ENCODE measurements at regions not wholly inside any gene's neighbourhood (a gene's known extent, or its start where the extent isn't known, plus 50 kb on each side); places are given as distances from the start of the nearest gene placed in this dataset.
A peak's percentile ranks its signal among the peaks of the same experiment; 100 is the strongest.
"Not testable (repeated sequence)": the region's sequence is repeated elsewhere in the genome, so short reads cannot be mapped to it uniquely, and the experiment has no call there.

DNA sequence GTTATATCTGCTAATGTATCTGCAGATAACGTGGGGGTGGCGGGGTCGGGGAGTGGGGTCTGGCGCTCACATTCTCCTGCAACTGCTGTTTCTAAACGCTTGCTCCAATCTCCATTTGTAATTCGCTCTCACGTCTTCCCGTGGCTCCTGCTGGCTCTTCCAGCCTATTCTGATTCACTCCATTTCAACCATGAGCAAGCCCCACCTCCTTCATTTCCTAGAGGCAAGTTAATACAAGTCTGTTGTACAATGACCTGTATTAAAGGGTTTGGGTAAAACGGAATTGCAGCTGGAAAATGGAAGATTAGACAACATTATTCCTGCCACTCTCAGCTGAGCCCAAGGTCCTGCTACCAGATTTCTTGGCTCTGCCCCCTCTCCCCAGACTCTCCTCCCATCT is 132.3 kb downstream of the CSNK2A3 start:
- DNase-seq = no peak

DNA sequence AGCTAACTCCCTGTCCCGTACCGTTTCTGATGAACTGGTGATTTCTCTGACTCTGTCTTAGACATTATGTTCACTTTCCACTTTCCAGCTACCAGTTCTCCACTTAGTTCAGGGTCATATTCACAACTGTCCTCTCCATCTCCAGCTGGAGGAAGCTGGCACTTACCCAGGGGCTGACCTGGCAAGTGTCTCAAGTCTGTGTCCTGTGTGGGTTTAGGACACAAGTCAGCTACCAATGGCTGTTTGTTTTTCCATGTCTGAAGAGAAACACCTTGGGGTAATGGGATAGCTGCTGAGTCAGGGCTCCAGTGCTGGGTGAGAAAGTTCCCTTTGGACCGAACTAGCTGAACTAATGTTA is 134.4 kb downstream of the CSNK2A3 start:
- DNase-seq = no peak

DNA sequence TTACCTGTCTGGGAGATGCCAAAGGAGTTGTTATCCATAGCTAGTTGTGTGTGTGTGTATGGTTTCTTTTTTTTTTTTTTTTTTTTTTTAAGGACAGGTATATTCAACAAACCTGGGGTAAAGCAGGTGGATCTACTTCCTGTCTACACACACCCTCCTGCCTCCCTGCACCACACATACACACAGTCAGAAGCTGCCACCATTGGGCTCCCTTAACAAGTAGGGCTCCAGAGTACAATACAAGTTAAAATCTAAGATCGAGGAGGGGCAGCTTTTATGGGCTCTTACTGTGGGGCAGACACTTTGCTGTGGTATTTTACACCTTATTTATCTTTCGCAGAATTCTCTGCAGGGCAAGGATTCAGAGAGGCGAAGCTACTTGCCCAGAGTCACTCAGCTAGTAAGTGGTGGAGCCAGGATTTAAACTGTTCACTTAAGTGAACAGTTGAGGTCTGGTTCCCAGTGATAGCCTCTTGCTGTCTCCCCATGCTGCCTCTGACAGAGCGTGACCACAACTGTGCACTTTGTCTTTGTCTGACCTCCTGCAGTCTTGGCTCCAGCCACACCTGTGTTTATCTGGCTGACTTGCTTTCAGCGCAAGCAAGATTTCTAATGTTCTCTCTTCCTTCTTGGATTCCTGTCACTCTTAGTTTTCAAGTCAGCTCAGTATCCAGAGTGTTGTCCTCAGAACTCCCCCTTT is 135.0 kb downstream of the CSNK2A3 start:
- DNase-seq = peak; percentile 11 to 69 (median 53)

DNA sequence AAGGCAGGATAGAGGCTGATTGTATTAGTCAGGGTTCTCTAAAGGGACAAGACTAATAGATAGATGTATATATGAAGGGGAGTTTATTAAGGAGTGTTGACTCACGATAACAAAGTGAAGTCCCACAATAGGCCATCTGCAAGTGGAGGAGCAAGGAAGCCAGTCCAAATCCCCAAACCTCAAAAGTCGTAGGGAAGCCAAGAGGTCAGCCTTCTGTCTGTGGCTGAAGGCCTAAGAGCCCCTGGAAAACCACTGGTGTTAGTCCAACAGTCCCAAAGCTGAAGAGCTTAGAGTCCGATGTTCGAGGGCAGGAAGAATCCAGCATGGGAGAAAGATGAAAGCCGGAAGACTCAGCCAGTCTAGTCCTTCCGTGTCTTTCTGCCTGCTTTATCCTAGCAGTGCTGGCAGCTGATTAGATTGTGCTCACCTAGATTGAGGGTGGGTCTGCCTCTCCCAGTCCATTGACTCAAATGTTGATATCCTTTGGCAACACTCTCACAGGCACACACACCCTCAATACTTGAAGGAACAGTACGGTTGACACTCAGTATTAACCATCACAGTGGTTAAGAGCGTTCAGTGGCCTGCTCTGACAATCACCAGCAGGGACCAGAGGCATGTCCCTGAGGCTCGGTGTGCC is 135.6 kb downstream of the CSNK2A3 start:
- no peak for DNase-seq

DNA sequence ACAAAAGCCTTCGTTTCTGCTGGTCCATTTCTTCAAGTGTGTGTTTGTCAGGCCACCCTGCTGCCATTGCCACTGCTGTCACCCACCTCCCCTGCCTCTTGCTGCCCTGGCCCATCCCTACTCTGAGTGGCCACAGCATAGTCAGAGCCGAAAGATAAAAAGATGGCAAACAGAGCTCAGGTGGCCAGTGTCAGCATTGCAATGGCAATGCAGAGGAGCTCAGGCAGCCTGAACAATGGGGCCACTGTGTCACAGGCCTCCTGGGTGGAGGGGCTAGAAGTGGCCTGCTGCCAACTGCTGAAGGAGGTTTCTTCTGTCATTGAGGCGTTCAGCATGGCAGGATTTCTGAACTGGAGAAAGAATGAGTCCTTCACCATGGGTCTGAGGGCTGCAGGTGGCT is 137.1 kb downstream of the CSNK2A3 start:
- DNase-seq = peak in 1 of 3 experiments; percentile 68

DNA sequence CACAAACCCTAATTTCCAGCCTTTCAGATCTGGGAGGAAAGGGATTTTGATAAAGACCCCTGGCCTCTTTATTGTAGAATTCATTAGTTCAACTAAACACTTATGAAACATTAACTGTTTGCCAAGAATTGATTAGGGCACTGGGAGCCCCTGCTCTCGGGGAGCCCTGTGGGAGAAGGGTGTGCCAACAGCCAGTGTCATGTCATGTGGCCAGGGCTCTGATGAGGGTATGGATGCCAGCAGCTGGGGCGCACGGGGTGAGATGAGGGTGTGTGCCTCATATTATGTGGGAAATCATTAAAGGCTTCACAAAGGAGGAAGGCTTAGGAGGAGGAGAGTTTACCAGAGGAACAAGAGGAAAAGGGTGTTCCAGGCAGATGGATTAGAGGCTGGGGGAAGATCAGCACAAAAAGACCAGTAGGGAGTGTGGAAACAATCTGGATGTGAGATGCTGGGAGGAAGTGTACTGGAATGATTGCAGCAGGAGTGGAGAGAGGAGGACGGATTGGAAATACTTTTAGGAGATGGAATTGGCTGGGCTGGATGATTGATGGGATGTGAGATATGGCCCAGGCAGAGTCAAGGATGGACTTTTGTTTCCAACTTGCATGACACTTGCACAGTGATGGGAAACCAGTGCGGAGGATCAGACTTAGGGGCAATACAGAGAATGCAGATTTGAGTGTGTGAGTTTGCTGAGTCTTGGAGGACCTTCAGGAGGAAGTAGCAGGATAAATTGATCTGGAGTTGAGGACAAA is 137.8 kb downstream of the CSNK2A3 start:
- DNase-seq = no peak

DNA sequence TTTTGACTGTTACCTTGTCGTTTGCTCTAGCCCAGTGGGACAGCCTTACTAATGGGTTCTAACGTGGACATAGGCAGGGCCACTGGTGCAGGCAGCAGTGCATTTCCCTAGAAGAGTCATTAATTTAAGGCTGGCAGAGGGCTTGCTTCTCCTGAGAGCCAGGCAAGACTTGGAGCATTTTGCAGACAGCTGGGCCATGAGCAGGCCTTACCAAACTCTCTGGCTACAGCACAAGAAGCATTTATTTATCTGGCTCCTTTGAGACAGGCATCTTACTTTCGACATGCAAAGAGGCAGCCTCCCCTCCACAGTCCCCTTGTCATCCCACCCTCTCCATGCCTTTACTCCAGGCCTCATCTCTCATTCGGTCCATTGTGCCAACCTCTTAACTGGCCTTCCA is 139.9 kb downstream of the CSNK2A3 start:
- no peak for DNase-seq

DNA sequence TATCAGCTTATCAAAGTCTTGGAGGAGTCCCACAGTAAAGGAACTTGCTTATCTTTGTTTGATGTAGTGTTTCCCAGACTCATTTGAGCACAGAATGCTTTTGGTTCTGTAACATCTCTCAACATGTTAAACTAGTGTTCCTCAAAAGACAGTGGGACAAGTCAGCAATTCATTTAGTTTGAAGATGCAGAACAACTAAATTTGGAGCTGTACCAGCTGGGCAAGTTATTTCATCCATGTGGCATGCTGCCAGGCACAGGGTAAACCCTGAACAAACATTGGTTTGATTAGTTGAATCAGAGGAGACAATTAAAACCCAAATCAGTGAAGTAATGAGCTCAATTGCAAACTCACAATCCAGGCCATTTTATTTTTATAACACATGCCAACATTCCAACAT is 141.2 kb downstream of the CSNK2A3 start:
- DNase-seq = no peak

DNA sequence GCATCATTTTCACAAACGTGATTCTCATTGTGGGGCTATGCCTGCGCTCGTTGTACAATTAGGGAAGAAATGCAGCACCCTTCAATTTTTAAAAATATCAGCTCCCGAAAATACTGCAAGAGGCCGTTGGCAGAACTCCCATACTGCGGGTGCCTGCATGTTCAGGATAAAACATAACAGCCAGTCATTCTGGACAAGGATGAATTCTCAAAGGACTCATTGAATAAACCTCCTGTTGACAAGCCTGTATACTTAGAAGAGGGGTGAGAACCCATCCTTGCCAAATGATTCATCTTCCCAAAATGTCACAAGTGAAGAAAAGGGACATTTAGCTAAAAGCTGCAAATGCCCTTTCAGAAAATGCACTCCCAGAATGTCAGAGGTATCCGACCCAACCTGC is 141.9 kb downstream of the CSNK2A3 start:
- DNase-seq = no peak

DNA sequence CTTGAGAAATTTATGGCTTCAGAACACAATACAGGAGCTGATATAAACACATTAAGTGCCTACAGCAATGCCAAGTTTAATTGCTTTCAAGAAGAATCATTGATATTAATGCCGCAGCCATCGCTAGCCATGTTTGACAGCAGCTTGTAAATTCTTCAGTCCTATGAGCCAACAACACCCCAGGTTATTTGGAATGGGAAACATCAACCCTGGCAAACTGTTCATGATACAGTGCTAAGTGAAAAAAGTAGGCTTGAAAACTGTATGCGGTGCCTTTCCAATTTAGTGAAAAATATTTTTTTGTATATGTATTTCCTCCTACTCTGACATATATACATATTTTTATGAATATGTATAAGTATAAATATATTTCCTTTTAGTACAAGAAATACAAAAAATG is 142.6 kb downstream of the CSNK2A3 start:
- no peak for DNase-seq

DNA sequence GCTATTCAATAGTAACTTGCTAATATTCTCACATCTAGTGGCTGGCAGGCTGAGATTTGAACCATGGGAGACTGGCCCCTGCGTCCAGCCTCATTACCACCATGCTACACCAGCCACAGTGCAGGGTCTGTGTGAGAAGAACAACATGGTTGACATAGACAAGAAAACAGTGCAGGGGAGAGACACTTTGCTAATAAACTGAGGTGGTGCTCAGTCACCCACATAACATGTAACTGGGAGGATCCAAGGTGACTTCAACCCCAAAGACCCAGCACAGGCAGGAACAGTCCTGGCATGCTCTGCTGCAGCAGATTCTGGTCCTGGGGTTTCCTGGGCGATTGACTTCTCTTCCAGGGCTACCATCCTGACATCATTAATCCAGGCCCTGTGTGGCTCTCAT is 143.1 kb downstream of the CSNK2A3 start:
- no peak for DNase-seq

DNA sequence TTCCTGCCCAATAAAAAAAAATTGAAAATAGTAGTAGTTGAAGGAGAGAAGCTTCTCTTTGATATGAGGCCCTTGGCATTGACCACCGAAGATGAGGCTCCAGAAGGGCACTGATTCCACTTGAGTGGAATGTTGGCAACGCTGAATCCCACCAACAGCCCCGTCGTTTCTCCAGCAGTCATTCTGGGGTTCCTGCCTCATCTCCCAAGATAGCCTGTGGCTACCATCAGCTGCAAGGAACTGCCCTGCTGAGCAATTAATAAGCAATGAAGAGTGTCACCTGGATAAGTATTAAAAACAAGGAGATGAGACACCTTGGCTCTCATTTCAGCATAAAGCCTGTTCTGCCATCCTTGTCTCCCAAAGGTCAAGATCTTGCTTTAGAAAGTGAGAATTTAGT is 144.1 kb downstream of the CSNK2A3 start:
- no peak for DNase-seq

DNA sequence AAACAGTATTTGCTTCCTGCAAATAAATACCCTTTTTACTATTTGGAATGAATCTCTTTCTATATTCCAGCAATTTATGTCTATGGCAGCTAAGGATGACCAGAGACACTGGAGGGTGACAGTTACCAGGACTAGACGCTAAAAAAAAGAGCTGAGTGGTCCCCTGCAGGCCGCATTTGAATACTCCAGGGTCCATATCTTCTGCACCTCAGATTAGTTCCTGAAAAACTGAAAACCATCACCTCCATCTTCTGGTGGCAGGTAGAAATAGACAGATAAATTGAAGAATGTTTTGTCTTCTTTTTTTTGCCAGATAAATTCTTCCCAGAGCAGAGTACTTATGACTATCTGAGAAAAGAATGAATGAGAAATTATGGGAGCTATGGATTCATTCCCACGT is 145.6 kb downstream of the CSNK2A3 start:
- no peak for DNase-seq

DNA sequence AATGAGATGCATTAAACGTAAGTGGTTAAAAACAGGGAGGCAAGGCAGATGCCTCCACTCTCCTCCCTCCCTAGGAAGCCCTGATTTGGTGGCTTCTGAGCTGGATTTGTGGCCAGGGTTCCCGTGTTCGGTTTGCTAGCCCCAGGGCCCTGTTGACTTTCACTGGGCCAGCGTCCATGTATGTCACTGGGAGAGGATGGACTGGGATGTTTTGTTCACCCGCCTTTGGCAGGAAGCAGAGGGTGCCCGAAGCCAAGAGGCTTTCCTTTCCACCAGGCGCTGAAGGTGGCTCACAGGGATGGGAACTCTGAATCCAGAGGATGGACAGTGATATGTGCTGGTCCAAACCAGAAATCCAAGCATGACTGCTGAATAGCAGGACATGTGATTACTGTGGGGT is 146.6 kb downstream of the CSNK2A3 start:
- DNase-seq = no peak

DNA sequence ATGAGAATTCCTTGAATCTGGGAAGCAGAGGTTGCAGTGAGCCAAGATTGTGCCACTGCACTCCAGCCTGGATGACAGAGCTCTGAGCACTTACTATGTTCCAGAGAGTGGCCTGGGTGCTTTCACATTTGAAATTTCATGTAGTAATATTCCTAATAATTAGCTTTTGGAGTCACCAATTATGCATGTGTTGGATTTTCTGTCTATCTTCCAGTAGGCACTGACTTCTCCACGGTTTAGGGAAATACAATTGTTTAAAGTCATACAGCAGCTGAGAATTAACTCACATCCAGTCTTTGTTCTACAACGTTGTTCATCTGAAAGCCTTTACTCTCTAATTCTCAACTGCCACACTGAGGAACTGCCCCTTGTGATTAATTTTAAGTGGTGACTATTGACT is 150.2 kb downstream of the CSNK2A3 start:
- DNase-seq = no peak

DNA sequence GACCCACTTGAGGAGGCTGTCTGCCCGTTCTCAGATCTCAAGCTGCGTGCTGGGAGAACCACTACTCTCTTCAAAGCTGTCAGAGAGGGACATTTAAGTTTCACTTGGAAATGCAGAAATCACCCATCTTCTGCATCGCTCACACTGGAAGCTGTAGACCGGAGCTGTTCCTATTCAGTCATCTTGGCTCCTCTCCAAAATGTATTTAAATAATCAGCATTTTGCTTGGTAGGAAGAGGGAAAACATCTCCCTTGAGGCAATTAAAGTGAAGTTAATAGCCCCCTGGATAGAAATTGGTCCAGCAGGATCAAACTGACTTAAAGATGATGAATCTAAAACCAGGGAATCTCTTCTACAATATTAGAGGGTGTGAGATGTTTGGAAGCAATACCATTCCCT is 151.7 kb downstream of the CSNK2A3 start:
- DNase-seq = not testable (repeated sequence)

DNA sequence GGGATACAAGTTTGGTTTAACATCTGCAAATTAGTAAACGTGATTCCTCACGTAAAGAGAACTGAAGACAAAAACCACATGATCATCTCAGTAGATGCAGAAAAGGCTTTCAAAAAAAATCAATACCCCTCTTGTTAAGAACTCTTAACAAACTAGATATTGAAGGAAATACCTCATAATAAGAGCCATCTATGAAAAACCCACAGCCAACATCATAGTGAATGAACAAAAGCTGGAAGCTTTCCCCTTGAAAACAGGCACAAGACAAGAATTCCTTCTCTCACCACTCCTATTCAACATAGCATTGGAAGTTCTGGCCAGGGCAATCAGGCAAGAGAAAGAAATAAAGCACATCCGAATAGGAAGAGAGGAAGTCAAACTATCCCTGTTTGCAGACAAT is 160.5 kb downstream of the CSNK2A3 start:
- no peak for DNase-seq

DNA sequence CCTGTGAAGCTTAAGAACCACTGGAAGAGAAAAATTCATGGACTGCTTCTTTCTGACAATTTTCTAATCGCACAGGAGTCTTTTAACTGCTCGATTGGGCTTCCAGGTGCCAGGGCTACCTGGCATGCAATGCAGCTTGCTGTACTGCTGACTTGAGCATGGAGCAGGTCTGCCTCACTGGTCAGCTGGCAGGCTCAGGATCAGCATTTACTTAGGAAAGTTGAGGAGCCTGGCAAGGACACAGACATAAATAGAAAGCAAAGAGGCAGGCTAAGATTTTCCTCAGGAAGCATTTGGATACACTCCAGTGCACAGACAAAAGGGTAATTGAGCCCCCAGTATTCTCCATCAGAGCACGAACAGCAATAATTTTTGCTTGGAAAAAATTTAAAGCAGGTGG is 163.5 kb downstream of the CSNK2A3 start:
- no peak for DNase-seq

DNA sequence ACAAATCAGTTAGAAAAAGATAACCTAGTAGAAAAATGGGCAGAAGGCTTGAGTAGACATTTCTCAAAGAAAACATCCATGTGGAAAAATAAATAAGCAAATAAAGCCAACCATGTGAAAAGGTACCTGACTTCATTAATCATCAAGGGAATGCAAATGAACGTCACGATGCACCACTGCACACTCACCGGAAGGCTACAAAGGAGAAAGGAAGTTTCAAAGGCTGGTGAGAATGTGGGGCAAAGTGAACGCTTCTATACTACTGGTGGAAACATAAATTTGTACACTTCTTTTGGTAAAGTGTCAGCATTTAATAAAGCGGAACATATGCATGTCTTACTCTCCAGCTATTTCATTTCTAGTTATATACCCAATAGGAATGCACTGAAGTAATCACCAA is 166.8 kb downstream of the CSNK2A3 start:
- no peak for DNase-seq

DNA sequence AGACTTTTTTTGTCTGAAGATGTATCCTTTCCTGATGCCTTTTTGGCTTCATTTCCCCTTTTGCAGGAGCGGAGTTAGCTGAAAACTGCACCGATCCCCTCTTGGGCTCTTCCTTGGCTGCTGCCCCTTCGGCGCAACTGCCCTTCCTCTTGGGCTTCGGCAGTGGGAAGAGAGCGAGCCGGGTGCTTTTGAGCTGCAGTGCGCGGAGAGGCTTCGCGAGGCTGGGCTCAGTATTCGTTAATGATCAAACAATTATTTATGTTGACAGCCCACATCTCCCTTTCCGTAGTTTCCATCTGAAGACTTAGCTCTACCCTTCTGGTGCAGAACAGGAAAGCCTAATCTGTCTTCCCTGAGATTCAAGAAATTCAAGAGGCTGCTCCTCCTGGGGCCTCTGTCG is 170.8 kb downstream of the CSNK2A3 start:
- no peak for DNase-seq

DNA sequence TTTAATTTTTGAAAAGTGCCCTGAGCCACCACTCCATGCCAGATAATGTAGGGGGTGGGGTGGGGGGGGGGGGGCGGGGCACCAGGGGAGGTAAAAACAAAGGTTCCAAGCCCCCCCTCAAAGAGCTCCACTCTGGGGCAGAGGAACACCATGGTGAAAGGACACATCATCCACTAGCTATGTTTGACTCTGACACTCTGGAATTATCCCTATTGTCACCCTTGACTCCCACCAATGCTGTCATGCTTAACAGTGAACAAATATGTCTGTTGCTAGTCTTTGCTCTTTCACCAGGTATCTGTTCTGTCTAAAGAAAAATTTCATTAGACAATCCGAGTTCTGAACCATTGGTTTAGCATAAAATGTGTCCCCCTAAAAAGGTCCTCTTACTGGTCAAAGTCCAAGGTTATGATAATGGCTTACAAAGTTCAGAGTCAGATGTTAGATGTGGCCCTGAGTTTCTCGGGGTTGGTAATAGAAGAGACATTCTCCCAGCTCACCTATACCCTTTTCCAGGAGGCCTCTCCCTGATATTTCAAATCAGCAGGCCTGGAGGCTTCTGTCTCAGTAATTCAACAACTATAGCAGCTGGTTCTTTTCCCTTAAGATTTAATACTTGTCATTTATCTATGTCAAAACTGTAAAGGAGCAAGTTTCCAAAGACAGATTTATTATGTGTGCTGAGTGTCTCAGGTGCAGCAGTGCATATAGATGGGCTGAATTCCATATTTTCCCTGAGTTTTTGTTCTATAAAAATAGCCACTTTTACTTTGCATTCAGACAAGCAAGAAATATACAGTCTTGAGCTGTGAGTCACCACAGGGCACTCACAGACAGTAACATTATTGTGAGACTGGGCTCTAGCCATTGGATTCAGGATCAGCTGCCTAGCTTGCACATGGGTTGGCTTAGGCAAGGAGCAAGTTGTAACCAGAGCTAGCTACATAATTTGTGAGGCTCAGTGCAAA is 174.1 kb downstream of the CSNK2A3 start:
- DNase-seq = no peak

DNA sequence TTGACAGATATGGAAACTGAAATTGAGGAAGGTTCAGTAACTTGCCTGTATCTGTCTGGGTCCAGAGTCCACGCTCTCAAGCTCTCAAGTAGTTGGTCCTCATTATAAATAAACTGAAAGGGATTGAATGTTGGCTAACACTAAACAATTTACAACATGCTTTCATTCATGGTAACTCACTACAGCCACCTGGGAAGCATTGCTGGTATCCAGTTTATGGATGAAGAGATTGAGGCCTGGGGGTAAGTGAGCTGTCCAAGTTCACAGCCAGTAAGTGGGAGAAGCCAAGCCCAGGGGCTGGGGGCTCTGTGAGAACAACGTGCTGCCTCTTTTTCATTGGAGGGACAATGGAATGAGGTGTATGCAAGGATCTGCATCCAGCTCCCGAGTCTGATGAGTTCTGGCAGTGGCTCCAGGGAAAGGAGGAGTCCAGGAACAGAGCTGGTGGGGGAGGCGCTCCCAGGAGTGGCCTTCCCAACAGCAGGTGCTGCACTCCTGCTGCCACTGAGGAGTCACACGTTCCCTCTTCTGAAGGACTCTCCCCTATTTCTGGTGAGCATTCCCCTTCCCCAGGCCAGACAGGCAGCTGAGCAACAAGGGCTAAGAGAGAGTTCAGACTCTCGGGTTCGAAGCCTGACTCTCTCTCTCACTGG is 175.8 kb downstream of the CSNK2A3 start:
- peak in 2 of 3 experiments; percentile 9 to 42 for DNase-seq

All from NCI-H1417 (cell line).